Activated CD4-positive, alpha-beta T cell treated with anti-CD3 and anti-CD28 coated beads for 36 hours (primary cell): ENCODE measurements at regions not wholly inside any gene's neighbourhood (a gene's known extent, or its start where the extent isn't known, plus 50 kb on each side); places are given as distances from the start of the nearest gene placed in this dataset.
"Not testable (repeated sequence)": the region's sequence is repeated elsewhere in the genome, so short reads cannot be mapped to it uniquely, and the experiment has no call there.

Source experiments
- ATAC-seq: fragments of 200-7000 bp; cut with Tn5 transposase; one replicate; pipeline ENCODE4 v1.10.0; 2021; ENCODE audit warnings: mild to moderate bottlenecking, moderate library complexity
- CTCF ChIA-PET: fragments of 350-600 bp; sonication (Branson Sonifier 250); formaldehyde crosslinking; loops from one replicate; lab custom pipeline; 2021; ENCODE audit warnings: antibody characterized with exemption; lab: Charles Lee
- POLR2A ChIA-PET: fragments of 350-600 bp; sonication (Branson Sonifier 250); formaldehyde crosslinking; loops from one replicate; lab custom pipeline; 2021; ENCODE audit warnings: antibody characterized with exemption, inconsistent platforms; lab: Charles Lee
- DNase-seq: peaks from one replicate; pipeline ENCODE4 v3.0.0-alpha.2; 2020
- H3K27ac Mint-ChIP-seq: one replicate; pipeline ENCODE4 v1.8.0; 2021; ENCODE audit warnings: mixed read lengths
- H3K27me3 Mint-ChIP-seq: one replicate; pipeline ENCODE4 v1.8.0; 2021; ENCODE audit warnings: mixed read lengths
- H3K36me3 Mint-ChIP-seq: one replicate; pipeline ENCODE4 v1.8.0; 2021; ENCODE audit warnings: low read depth, mixed read lengths
- H3K4me1 Mint-ChIP-seq: one replicate; pipeline ENCODE4 v1.8.0; 2021; ENCODE audit warnings: mixed read lengths
- H3K4me3 Mint-ChIP-seq: one replicate; pipeline ENCODE4 v1.8.0; 2021; ENCODE audit warnings: mild to moderate bottlenecking, moderate library complexity, mixed read lengths
- H3K9me3 Mint-ChIP-seq: one replicate; pipeline ENCODE4 v1.8.0; 2021; ENCODE audit warnings: low read depth, mixed read lengths
- intact Hi-C, 2 experiments: fragments of 100-400 bp; cut with DNase I in 1 of 2; cut with micrococcal nuclease in 1 of 2; formaldehyde crosslinking; loops; one replicate each; pipeline versions ENCODE4 v1.14.2 to v1.15.1; 2022 to 2024; cut with DNase I, micrococcal nuclease

DNA sequence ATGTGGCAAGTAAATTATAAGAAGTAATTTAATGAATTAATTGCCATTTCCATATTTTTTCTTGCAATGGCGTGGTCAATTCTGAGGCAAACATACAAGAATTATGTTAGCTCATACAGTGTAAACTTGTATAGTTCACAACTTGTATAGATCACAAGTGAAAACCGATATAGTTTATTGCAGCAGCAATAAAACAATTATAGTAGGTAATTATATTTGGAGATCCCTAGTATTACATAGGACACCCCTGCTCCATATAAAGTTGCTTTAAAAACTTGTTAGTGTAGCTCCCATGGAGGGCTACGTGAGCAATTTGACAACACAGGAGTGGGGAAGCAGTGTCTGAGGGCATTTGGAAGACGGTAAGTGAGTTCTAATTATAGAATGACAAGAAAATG lies 288.2 kb downstream of the SOCS6 start:
- no peaks in the 10 kb centered on the region for H3K36me3 Mint-ChIP-seq
- ChIA-PET CTCF (interaction anchor here (0.5 kb wide), 1 partner anchor 83 kb away, joined by 4 read pairs; no protein-coding TSS in a partner anchor), POLR2A (no interaction called here)
- no peak overlapping the region for H3K4me3 Mint-ChIP-seq
- no peaks in the 10 kb centered on the region for H3K4me1 Mint-ChIP-seq
- ATAC-seq: no peak
- H3K9me3 Mint-ChIP-seq: peaks cover 5% of the 10 kb centered on the region
- no peaks in the 10 kb centered on the region for H3K27me3 Mint-ChIP-seq
- intact Hi-C loops: no loop called here
- no peak overlapping the region for H3K27ac Mint-ChIP-seq
- no peak for DNase-seq

GRCh38 chr18:70576276-70577022 lies 287.6 kb downstream of the SOCS6 start:
- Mint-ChIP-seq H3K4me1 (no peaks in the 10 kb centered on the region), H3K36me3 (no peaks in the 10 kb centered on the region), H3K27ac (no peak overlapping the region), H3K27me3 (no peaks in the 10 kb centered on the region), H3K9me3 (peaks cover 5% of the 10 kb centered on the region), H3K4me3 (no peak overlapping the region)
- ChIA-PET POLR2A (no interaction called here), CTCF (interaction anchor here (0.5 kb wide), 1 partner anchor 83 kb away, joined by 4 read pairs; no protein-coding TSS in a partner anchor)
- DNase-seq (no peak), ATAC-seq (no peak)
- intact Hi-C loops: no loop called here

DNA sequence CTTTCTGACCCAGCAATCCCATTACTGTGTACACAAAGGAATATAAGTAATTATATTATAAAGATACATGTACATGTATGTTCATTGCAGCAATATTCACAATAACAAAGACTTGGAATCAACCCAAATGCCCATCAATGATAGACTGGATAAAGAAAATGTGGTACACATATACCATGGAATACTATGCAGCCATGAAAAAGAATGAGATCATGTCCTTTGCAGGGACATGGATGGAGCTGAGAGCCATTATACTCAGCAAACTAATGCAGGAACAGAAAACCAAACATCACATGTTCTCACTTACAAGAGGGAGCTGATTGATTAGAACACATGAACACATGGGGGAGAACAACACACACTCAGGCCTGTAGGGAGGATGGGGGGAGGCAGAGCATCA lies 286.1 kb downstream of the SOCS6 start:
- H3K27ac Mint-ChIP-seq, H3K9me3 Mint-ChIP-seq, POLR2A ChIA-PET, intact Hi-C loops, H3K27me3 Mint-ChIP-seq, H3K4me3 Mint-ChIP-seq, DNase-seq, H3K4me1 Mint-ChIP-seq, ATAC-seq, H3K36me3 Mint-ChIP-seq: not testable (repeated sequence)
- CTCF ChIA-PET: interaction anchor here (1.2 kb wide), 1 partner anchor 8 kb away, joined by 3 read pairs; no protein-coding TSS in a partner anchor

DNA sequence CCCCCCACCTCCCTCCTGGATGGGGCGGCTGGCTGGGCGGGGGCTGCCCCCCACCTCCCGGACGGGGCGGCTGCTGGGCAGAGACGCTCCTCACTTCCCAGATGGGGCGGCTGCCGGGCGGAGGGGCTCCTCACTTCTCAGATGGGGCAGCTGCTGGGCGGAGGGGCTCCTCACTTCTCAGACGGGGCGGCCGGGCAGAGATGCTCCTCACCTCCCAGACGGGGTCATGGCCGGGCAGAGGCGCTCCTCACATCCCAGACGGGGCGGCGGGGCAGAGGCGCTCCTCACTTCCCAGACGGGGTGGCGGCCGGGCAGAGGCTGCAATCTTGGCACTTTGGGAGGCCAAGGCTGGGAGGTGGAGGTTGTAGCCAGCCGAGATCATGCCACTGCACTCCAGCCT lies 280.8 kb downstream of the SOCS6 start:
- CTCF ChIA-PET, POLR2A ChIA-PET, H3K4me1 Mint-ChIP-seq, H3K9me3 Mint-ChIP-seq, H3K27ac Mint-ChIP-seq, H3K4me3 Mint-ChIP-seq, H3K36me3 Mint-ChIP-seq, ATAC-seq, intact Hi-C loops, H3K27me3 Mint-ChIP-seq, DNase-seq: not testable (repeated sequence)

GRCh38 chr18:70559446-70559845 lies 270.6 kb downstream of the SOCS6 start:
- CTCF ChIA-PET: no interaction called here
- POLR2A ChIA-PET: no interaction called here
- Mint-ChIP-seq H3K27ac (no peak overlapping the region), H3K4me1 (no peaks in the 10 kb centered on the region), H3K27me3 (no peaks in the 10 kb centered on the region), H3K4me3 (no peak overlapping the region), H3K36me3 (no peaks in the 10 kb centered on the region), H3K9me3 (no peaks in the 10 kb centered on the region)
- ATAC-seq: no peak
- intact Hi-C loops: no loop called here
- no peak for DNase-seq

GRCh38 chr18:70558371-70558770 lies 269.5 kb downstream of the SOCS6 start:
- ATAC-seq (no peak), DNase-seq (no peak)
- H3K9me3 Mint-ChIP-seq: no peaks in the 10 kb centered on the region
- H3K27me3 Mint-ChIP-seq: no peaks in the 10 kb centered on the region
- ChIA-PET CTCF (no interaction called here), POLR2A (no interaction called here)
- no peaks in the 10 kb centered on the region for H3K4me1 Mint-ChIP-seq
- intact Hi-C loops: no loop called here
- H3K27ac Mint-ChIP-seq: no peak overlapping the region
- no peaks in the 10 kb centered on the region for H3K36me3 Mint-ChIP-seq
- H3K4me3 Mint-ChIP-seq: no peak overlapping the region

DNA sequence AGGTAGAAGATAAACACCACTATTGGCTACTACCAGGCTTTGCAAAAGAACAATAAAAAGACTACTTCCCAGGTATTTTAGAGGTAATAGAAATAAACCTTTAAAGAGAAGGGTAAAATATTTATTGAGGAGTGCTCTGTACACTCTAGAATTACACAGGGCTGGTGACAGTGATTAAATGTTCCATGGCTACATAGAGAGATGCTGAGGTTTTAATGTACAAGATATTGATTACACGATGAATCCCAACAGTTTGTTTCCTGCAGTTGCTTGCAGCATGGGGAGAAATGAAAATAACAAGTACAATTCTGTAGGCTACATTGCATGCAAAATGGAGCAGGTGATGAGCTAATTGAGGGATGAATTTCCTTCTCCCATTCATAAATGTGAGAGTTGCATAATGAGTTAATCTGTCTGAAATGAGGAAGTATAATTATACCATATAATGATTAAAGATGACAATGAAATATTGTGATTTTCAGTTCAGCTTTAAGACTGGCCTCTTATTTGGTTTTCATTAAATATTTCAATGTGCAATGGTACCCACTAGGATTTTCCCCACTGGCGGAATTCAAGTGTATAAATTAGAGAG lies 266.1 kb downstream of the SOCS6 start:
- CTCF ChIA-PET: no interaction called here
- Mint-ChIP-seq H3K27me3 (no peaks in the 10 kb centered on the region), H3K27ac (no peak overlapping the region)

GRCh38 chr18:70553936-70554260 lies 265.1 kb downstream of the SOCS6 start:
- no peak overlapping the region for H3K27ac Mint-ChIP-seq
- POLR2A ChIA-PET: no interaction called here
- CTCF ChIA-PET: no interaction called here

More for the DNA sequence above, 266.1 kb downstream of the SOCS6 start:
- H3K4me1 Mint-ChIP-seq: no peaks in the 10 kb centered on the region
- H3K36me3 Mint-ChIP-seq: no peaks in the 10 kb centered on the region
- POLR2A ChIA-PET: no interaction called here
- intact Hi-C loops: no loop called here
- no peak for ATAC-seq
- H3K4me3 Mint-ChIP-seq: no peak overlapping the region
- DNase-seq: no peak
- no peaks in the 10 kb centered on the region for H3K9me3 Mint-ChIP-seq

DNA sequence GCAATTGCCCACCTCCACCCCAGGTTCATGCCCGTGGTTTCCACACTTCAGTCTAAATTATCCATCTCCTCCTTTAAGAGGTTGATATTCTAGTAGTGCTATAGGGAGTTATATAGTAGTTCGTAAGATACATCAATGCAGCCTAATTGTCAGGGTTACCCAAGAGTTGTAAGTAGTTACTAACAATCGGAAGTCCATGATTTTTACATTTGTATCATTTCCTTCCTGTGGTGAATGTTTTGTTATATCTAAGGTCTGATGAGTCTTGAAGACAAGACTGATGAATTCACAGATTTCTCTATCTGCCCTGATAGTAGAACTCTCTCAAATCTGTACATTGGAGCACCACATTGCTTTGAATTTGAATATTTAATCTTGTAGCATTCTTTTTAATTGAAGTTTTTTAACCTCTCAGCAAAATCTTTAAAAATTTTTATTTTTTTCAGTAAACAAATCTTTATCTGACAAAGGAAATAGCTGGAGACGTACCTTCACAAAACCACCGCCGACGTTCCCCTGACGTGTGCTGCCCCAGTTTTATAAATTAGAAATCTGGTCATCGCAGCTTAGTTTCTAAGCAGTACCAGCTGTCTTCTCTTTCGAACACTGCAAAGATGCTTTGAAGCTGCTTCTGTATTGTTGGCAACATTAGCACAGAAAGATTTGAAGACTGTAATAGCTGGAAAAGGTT lies 264.5 kb downstream of the SOCS6 start:
- no peak overlapping the region for H3K27ac Mint-ChIP-seq
- CTCF ChIA-PET: no interaction called here
- intact Hi-C loops: no loop called here
- H3K27me3 Mint-ChIP-seq: no peaks in the 10 kb centered on the region
- H3K9me3 Mint-ChIP-seq: no peaks in the 10 kb centered on the region
- ATAC-seq (no peak), DNase-seq (no peak)
- no peaks in the 10 kb centered on the region for H3K4me1 Mint-ChIP-seq
- no peak overlapping the region for H3K4me3 Mint-ChIP-seq
- no peaks in the 10 kb centered on the region for H3K36me3 Mint-ChIP-seq
- POLR2A ChIA-PET: no interaction called here

More at GRCh38 chr18:70553936-70554260, 265.1 kb downstream of the SOCS6 start:
- no peaks in the 10 kb centered on the region for H3K9me3 Mint-ChIP-seq
- H3K27me3 Mint-ChIP-seq: no peaks in the 10 kb centered on the region
- DNase-seq (no peak), ATAC-seq (no peak)
- no peak overlapping the region for H3K4me3 Mint-ChIP-seq
- no peaks in the 10 kb centered on the region for H3K4me1 Mint-ChIP-seq
- H3K36me3 Mint-ChIP-seq: no peaks in the 10 kb centered on the region
- intact Hi-C loops: no loop called here

- ATAC-seq (no peak), DNase-seq (no peak)
- ChIA-PET CTCF (no interaction called here), POLR2A (no interaction called here)
- peaks cover 5% of the 10 kb centered on the region for H3K9me3 Mint-ChIP-seq
- peaks cover 3% of the 10 kb centered on the region for H3K4me1 Mint-ChIP-seq
- H3K27ac Mint-ChIP-seq: no peak overlapping the region
- no peak overlapping the region for H3K4me3 Mint-ChIP-seq
- intact Hi-C loops: no loop called here
- H3K36me3 Mint-ChIP-seq: no peaks in the 10 kb centered on the region
- no peaks in the 10 kb centered on the region for H3K27me3 Mint-ChIP-seq
These were observed 247.7 kb downstream of the SOCS6 start for GRCh38 chr18:70536370-70537062.

DNA sequence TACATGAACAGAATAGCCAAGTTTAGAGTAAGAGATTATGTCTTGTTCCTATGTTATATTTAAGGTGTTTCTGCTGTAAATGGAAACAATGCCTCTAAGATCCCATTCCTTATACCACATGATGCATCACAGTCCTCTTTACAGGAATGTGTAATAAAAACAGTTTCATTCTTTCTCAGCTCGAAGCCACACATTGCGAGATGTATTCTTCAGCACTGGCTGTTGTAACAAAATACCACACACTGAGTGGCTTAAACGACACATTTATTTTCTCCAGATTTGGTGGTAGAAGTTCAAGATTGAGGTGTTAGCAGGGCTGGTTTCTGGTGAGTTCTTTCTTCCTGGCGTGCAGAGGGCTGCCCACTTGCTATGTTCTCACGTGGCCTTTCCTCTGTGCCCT lies 246.2 kb downstream of the SOCS6 start:
- Mint-ChIP-seq H3K36me3 (no peaks in the 10 kb centered on the region), H3K4me1 (peaks cover 3% of the 10 kb centered on the region), H3K4me3 (no peak overlapping the region), H3K27ac (no peak overlapping the region), H3K9me3 (peaks cover 3% of the 10 kb centered on the region), H3K27me3 (no peaks in the 10 kb centered on the region)
- DNase-seq (no peak), ATAC-seq (peak; percentile 44)
- intact Hi-C loops: no loop called here
- POLR2A ChIA-PET: interaction anchor here (1.0 kb wide), 1 partner anchor 124 kb away, joined by 3 read pairs; no protein-coding TSS in a partner anchor
- CTCF ChIA-PET: interaction anchor here (0.6 kb wide), 1 partner anchor 305 kb away, joined by 3 read pairs; no protein-coding TSS in a partner anchor
